ENCODE measurements at regions not wholly inside any gene's neighbourhood (a gene's known extent, or its start where the extent isn't known, plus 50 kb on each side); places are given as distances from the start of the nearest gene placed in this dataset.

GRCh38 chr1:30037251-30038118 is 685.9 kb downstream of the MATN1 start:
- Mint-ChIP-seq H3K4me1 (no peaks in the 10 kb centered on the region), H3K27ac (no peak overlapping the region), H3K9me3 (peaks cover 4% of the 10 kb centered on the region)

GRCh38 chr1:30036666-30037065 is 686.7 kb downstream of the MATN1 start:
- Mint-ChIP-seq H3K4me3 (no peak overlapping the region), H3K4me1 (no peaks in the 10 kb centered on the region), H3K27ac (no peak overlapping the region), H3K27me3 (peaks cover 2% of the 10 kb centered on the region), H3K36me3 (no peaks in the 10 kb centered on the region), H3K9me3 (peaks cover 4% of the 10 kb centered on the region)

More at GRCh38 chr1:30037251-30038118, 685.9 kb downstream of the MATN1 start:
- H3K27me3 Mint-ChIP-seq, result peaks cover 2% of the 10 kb centered on the region
- H3K4me3 Mint-ChIP-seq, result no peak overlapping the region
- no peaks in the 10 kb centered on the region for H3K36me3 Mint-ChIP-seq

GRCh38 chr1:30036229-30036547 is 687.2 kb downstream of the MATN1 start:
- Mint-ChIP-seq H3K27me3 (peaks cover 2% of the 10 kb centered on the region), H3K9me3 (peaks cover 4% of the 10 kb centered on the region), H3K4me3 (no peak overlapping the region), H3K36me3 (no peaks in the 10 kb centered on the region), H3K27ac (no peak overlapping the region), H3K4me1 (no peaks in the 10 kb centered on the region)

- H3K27me3 Mint-ChIP-seq, result peaks cover 2% of the 10 kb centered on the region
- H3K36me3 Mint-ChIP-seq, result no peaks in the 10 kb centered on the region
- no peak overlapping the region for H3K4me3 Mint-ChIP-seq
- no peaks in the 10 kb centered on the region for H3K4me1 Mint-ChIP-seq
- H3K27ac Mint-ChIP-seq, result no peak overlapping the region
- peaks cover 4% of the 10 kb centered on the region for H3K9me3 Mint-ChIP-seq
Measured at GRCh38 chr1:30035522-30036228, 687.7 kb downstream of the MATN1 start.

GRCh38 chr1:30034627-30035521 is 688.5 kb downstream of the MATN1 start:
- H3K4me3 Mint-ChIP-seq, result no peak overlapping the region
- no peaks in the 10 kb centered on the region for H3K36me3 Mint-ChIP-seq

GRCh38 chr1:30034105-30034626 is 689.2 kb downstream of the MATN1 start:
- H3K27ac Mint-ChIP-seq, result no peak overlapping the region
- no peaks in the 10 kb centered on the region for H3K36me3 Mint-ChIP-seq
- H3K27me3 Mint-ChIP-seq, result peaks cover 3% of the 10 kb centered on the region
- H3K9me3 Mint-ChIP-seq, result peaks cover 4% of the 10 kb centered on the region
- H3K4me3 Mint-ChIP-seq, result no peak overlapping the region
- H3K4me1 Mint-ChIP-seq, result no peaks in the 10 kb centered on the region

More at GRCh38 chr1:30034627-30035521, 688.5 kb downstream of the MATN1 start:
- no peak overlapping the region for H3K27ac Mint-ChIP-seq
- H3K4me1 Mint-ChIP-seq, result no peaks in the 10 kb centered on the region
- peaks cover 4% of the 10 kb centered on the region for H3K9me3 Mint-ChIP-seq
- peaks cover 3% of the 10 kb centered on the region for H3K27me3 Mint-ChIP-seq

GRCh38 chr1:30033256-30034104 is 689.9 kb downstream of the MATN1 start:
- Mint-ChIP-seq H3K27me3 (peaks cover 2% of the 10 kb centered on the region), H3K4me1 (no peaks in the 10 kb centered on the region), H3K4me3 (no peak overlapping the region), H3K27ac (no peak overlapping the region), H3K36me3 (no peaks in the 10 kb centered on the region), H3K9me3 (peaks cover 4% of the 10 kb centered on the region)

- Mint-ChIP-seq H3K36me3 (no peaks in the 10 kb centered on the region), H3K27ac (no peak overlapping the region), H3K4me3 (no peak overlapping the region), H3K9me3 (peaks cover 4% of the 10 kb centered on the region), H3K4me1 (no peaks in the 10 kb centered on the region), H3K27me3 (peaks cover 1% of the 10 kb centered on the region)
Measured at GRCh38 chr1:30032302-30032701, 691.1 kb downstream of the MATN1 start.

GRCh38 chr1:30029677-30030076 is 693.7 kb downstream of the MATN1 start:
- Mint-ChIP-seq H3K27me3 (peaks cover 1% of the 10 kb centered on the region), H3K27ac (no peak overlapping the region), H3K36me3 (no peaks in the 10 kb centered on the region)

GRCh38 chr1:30028939-30029338 is 694.4 kb downstream of the MATN1 start:
- Mint-ChIP-seq H3K4me1 (no peaks in the 10 kb centered on the region), H3K27ac (no peak overlapping the region), H3K36me3 (no peaks in the 10 kb centered on the region), H3K27me3 (peaks cover 3% of the 10 kb centered on the region), H3K4me3 (no peak overlapping the region), H3K9me3 (peaks cover 4% of the 10 kb centered on the region)

More at GRCh38 chr1:30029677-30030076, 693.7 kb downstream of the MATN1 start:
- Mint-ChIP-seq H3K9me3 (peaks cover 4% of the 10 kb centered on the region), H3K4me1 (no peaks in the 10 kb centered on the region), H3K4me3 (no peak overlapping the region)

- Mint-ChIP-seq H3K9me3 (peaks cover 4% of the 10 kb centered on the region), H3K4me1 (no peaks in the 10 kb centered on the region), H3K36me3 (no peaks in the 10 kb centered on the region), H3K27ac (no peak overlapping the region), H3K4me3 (no peak overlapping the region), H3K27me3 (peaks cover 5% of the 10 kb centered on the region)
Measured at GRCh38 chr1:30028283-30028682, 695.1 kb downstream of the MATN1 start.

GRCh38 chr1:30027247-30027646 is 696.1 kb downstream of the MATN1 start:
- Mint-ChIP-seq H3K4me3 (no peak overlapping the region), H3K4me1 (no peaks in the 10 kb centered on the region), H3K27ac (no peak overlapping the region), H3K36me3 (no peaks in the 10 kb centered on the region), H3K27me3 (peaks cover 8% of the 10 kb centered on the region), H3K9me3 (no peaks in the 10 kb centered on the region)

- peaks cover 7% of the 10 kb centered on the region for H3K27me3 Mint-ChIP-seq
- H3K36me3 Mint-ChIP-seq, result no peaks in the 10 kb centered on the region
- H3K27ac Mint-ChIP-seq, result no peak overlapping the region
- no peaks in the 10 kb centered on the region for H3K9me3 Mint-ChIP-seq
- H3K4me3 Mint-ChIP-seq, result no peak overlapping the region
- H3K4me1 Mint-ChIP-seq, result no peaks in the 10 kb centered on the region
Measured at GRCh38 chr1:30024411-30025195, 698.8 kb downstream of the MATN1 start.
